ENCODE measurements at regions not wholly inside any gene's neighbourhood (a gene's known extent, or its start where the extent isn't known, plus 50 kb on each side); places are given as distances from the start of the nearest gene placed in this dataset.
"Not testable (repeated sequence)": the region's sequence is repeated elsewhere in the genome, so short reads cannot be mapped to it uniquely, and the experiment has no call there.

DNA sequence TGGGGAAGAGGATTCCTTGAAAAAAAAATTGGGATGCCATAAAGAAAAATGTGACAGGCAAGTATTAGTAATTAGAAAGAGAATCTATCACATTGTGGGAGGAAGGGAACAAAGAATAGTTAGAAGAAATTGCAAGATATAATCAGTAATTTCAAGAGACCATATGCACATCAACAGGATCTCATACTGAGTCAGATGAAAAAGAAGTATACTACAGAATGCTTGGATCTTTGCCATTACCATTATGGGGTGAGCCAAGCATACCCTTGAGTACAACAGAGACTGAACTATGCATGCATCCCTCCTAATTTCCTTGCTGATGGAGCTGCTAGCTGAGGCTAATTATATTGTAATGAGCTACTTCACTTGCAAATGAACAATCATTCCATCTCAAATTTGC, 287.6 kb downstream of the PAPSS1 start:
- Histone ChIP-seq H3K9me3 (no peaks in the 10 kb centered on the region), H3K27me3 (ENCODE audit: low read depth) (no peaks in the 10 kb centered on the region)
- no peak for DNase-seq

DNA sequence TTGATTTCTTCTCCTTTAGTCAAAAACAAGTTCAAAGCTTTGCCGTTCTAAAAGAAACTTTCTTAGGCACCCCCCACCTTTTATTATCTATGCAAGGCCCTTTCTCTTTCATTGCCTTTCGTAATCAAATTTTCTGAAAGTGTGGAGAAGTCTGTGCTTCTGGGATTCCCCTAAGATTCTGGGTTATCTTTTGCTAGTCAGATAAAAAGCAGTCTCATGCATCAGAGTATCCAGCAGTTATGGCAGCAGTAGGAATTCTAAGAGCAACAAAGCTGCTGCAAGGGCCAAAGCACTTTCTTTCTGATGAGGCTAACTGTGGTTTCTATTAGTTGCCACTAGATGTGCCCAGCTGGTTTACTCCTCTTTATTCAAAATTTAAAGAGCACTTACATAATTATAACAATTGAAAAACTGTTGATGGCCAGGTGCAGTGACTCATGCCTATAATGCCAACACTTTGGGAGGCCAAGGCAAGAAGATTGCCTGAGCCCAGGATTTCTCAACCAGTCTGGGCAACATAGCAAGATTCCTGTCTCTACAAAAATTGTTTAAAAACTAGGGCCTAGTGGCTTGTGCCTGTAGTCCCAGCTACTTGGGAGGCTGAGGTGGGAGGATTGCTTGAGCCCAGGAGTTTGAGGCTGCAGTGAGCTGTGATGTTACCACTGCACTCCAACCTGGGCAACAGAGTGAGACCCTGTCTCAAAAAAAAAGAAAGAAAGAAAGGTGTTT, 296.2 kb downstream of the PAPSS1 start:
- intact Hi-C loops (cut with DNase I), result no loop called here
- H3K4me1 ChIP-seq, result no peaks in the 10 kb centered on the region
- TF ChIP-seq, protein P1, sequence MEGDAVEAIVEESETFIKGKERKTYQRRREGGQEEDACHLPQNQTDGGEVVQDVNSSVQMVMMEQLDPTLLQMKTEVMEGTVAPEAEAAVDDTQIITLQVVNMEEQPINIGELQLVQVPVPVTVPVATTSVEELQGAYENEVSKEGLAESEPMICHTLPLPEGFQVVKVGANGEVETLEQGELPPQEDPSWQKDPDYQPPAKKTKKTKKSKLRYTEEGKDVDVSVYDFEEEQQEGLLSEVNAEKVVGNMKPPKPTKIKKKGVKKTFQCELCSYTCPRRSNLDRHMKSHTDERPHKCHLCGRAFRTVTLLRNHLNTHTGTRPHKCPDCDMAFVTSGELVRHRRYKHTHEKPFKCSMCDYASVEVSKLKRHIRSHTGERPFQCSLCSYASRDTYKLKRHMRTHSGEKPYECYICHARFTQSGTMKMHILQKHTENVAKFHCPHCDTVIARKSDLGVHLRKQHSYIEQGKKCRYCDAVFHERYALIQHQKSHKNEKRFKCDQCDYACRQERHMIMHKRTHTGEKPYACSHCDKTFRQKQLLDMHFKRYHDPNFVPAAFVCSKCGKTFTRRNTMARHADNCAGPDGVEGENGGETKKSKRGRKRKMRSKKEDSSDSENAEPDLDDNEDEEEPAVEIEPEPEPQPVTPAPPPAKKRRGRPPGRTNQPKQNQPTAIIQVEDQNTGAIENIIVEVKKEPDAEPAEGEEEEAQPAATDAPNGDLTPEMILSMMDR (IDR thresholded peaks at IDR 0.05), result no peak
- ATAC-seq (no peak), DNase-seq (no peak)
- H3K27me3 ChIP-seq (ENCODE audit: low read depth), result no peaks in the 10 kb centered on the region
- no peaks in the 10 kb centered on the region for H3K36me3 ChIP-seq
- no peak overlapping the region for H3K4me3 ChIP-seq
- no peaks in the 10 kb centered on the region for H3K9me3 ChIP-seq
- no peak overlapping the region for H3K27ac ChIP-seq

More for the DNA sequence above, 287.6 kb downstream of the PAPSS1 start:
- no peak for ATAC-seq
- intact Hi-C loops (cut with DNase I), result no loop called here
- Histone ChIP-seq H3K27ac (no peak overlapping the region), H3K4me3 (no peak overlapping the region), H3K36me3 (no peaks in the 10 kb centered on the region), H3K4me1 (no peaks in the 10 kb centered on the region)
- TF ChIP-seq, protein P1 (IDR thresholded peaks at IDR 0.05), result no peak

DNA sequence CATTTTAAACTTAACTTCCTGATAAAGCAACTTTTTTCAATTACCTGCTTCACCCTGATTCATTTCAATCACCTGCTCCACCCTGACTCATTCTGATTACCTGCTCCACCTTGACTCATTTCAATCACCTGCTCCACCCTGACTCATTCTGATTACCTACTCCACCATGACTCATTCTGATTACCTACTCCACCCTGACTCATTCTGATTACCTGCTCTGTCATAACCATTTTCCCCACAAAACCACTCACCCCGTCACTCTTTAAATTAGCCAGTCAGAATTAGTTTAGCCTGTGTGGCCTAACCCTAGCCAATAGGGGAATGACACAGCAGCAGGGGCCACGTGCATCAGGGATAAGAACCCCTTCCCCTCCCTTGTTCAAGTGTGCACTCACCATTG, 300.5 kb downstream of the PAPSS1 start:
- ATAC-seq; H3K36me3 ChIP-seq; H3K27me3 ChIP-seq (ENCODE audit: low read depth); DNase-seq; H3K27ac ChIP-seq; H3K9me3 ChIP-seq; intact Hi-C loops (cut with DNase I); H3K4me3 ChIP-seq; H3K4me1 ChIP-seq: not testable (repeated sequence)

DNA sequence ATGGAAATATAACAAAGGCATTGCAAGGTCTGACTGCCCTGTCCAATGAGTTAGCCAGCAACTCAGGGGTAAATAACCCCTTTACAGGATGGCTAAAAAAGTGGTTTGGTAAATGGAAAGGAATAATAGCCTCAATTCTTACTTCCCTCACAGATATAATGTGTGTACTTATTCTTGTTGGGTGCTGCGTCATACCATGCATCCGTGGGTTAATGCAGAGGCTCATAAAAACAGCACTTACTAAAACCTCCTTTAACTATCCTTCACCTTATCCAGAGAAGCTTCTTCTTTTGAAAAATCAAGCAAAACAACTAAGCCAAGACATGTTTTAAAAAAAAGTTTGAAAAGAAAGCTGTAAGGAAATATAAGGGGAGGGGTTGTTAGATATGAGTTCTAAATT, 301.0 kb downstream of the PAPSS1 start:
- Histone ChIP-seq H3K4me3 (no peak overlapping the region), H3K27ac (no peak overlapping the region), H3K27me3 (ENCODE audit: low read depth) (no peaks in the 10 kb centered on the region), H3K4me1 (no peaks in the 10 kb centered on the region), H3K36me3 (no peaks in the 10 kb centered on the region), H3K9me3 (no peaks in the 10 kb centered on the region)
- DNase-seq (no peak), ATAC-seq (no peak)
- intact Hi-C loops (cut with DNase I), result no loop called here
- TF ChIP-seq, protein P1 (IDR thresholded peaks at IDR 0.05), result no peak

DNA sequence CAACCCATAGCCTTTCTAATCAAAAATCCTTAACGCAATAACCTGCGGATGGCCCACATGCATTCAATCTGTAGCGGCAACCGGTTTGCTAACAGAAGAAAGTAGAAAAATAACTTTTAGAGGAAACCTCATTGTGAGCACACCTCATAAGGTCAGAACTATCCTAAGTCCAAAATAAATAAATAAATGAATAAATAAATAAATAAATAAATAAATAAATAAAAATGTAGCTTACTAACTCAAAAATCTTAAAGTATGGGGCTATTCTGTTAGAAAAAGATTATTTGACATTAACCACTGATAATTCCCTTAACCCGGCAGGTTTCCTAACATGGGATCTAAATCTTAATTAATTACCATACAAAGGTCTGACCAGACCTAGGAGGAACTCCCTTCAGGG, 304.5 kb downstream of the PAPSS1 start:
- H3K27me3 ChIP-seq (ENCODE audit: low read depth); H3K36me3 ChIP-seq; DNase-seq; H3K4me1 ChIP-seq; H3K9me3 ChIP-seq; H3K4me3 ChIP-seq; ATAC-seq; intact Hi-C loops (cut with DNase I); H3K27ac ChIP-seq: not testable (repeated sequence)

DNA sequence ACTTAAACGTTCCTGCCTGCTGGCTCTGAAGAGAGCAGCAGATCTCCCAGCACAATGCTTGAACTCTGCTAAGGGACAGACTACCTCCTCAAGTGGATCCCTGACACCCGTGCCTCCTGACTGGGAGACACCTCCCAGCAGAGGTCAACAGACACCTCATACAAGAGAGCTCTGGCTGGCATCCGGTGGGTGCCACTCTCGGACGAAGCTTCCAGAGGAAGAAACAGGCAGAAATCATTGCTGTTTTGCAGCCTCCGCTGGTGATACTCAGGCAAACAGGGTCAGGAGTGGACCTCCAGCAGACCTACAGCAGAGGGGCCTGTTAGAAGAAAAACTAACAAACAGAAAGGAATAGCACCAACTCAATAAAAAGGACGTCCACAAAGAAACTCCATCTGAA, 310.2 kb downstream of the PAPSS1 start:
- H3K4me1 ChIP-seq; H3K27me3 ChIP-seq (ENCODE audit: low read depth); H3K9me3 ChIP-seq; DNase-seq; H3K36me3 ChIP-seq; intact Hi-C loops (cut with DNase I); H3K27ac ChIP-seq; H3K4me3 ChIP-seq; ATAC-seq: not testable (repeated sequence)

DNA sequence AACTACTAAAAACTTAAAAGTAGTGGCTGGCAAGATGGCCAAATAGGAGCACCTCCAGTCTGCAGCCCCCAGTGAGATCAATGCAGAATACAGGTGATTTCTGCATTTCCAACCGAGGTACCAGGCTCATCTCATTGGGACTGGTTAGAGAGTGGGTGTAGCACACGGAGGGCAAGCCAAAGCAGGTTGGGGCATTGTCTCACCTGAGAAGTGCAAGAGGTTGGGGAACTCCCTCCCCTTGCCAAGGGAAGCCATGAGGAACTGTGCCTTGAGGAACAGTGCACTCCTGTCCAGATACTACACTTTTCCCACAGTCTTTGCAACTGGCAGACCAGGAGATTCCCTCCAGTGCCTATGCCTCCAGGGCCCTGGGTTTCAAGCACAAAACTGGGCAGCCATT, 311.1 kb downstream of the PAPSS1 start:
- TF ChIP-seq, protein P1 (IDR thresholded peaks at IDR 0.05), result no peak
- no peaks in the 10 kb centered on the region for H3K9me3 ChIP-seq
- no peak for ATAC-seq

More for the DNA sequence above, 311.1 kb downstream of the PAPSS1 start:
- H3K27ac ChIP-seq, result no peak overlapping the region
- no peak overlapping the region for H3K4me3 ChIP-seq
- H3K4me1 ChIP-seq, result no peaks in the 10 kb centered on the region
- intact Hi-C loops (cut with DNase I), result no loop called here
- no peaks in the 10 kb centered on the region for H3K27me3 ChIP-seq (ENCODE audit: low read depth)
- DNase-seq, result no peak
- H3K36me3 ChIP-seq, result no peaks in the 10 kb centered on the region

All from lower lobe of right lung (tissue), 2 donors.